ENCODE measurements at regions not wholly inside any gene's neighbourhood (a gene's known extent, or its start where the extent isn't known, plus 50 kb on each side); places are given as distances from the start of the nearest gene placed in this dataset.

DNA sequence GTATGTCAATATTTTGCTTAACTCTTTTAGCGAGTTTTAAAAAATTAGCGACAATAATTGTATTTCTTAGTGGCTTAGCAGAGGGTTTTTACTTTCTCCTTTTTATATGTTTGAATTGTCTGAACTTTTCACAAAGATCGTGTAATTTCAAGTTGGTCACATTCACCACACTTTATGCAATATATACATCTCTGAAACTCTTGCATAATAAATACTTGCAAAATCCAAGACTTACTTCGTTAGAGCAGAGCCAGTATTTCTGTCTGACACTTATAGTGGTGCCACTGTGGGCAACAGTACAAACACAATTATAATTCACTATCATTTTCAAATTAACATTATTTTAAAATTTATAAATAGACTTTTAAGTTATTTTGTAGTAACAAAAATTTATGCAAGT lies 62.0 kb downstream of the SUCNR1 start:
- DNase-seq (ENCODE audit: low read depth), result no peak

GRCh38 chr3:151940481-151940880 lies 67.0 kb downstream of the SUCNR1 start:
- no peak for DNase-seq (ENCODE audit: low read depth)

DNA sequence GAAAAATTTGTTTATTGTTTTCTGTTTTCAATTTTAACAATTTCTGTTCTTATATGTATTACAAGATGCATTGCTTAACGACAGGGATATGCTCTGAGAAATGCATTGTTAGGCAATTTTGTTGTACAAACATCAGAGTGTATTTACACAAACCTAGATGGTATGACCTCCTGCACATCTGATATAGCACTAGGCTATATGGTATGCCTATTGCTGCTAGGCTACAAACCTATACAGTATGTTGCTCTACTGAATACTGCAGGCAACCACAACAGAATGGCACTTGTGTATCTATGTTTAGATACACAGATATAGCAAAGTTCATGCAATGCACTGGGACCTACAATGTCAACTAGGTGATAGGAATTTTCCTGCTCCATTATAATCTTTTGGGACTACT lies 70.1 kb downstream of the SUCNR1 start:
- no peak for DNase-seq (ENCODE audit: low read depth)

DNA sequence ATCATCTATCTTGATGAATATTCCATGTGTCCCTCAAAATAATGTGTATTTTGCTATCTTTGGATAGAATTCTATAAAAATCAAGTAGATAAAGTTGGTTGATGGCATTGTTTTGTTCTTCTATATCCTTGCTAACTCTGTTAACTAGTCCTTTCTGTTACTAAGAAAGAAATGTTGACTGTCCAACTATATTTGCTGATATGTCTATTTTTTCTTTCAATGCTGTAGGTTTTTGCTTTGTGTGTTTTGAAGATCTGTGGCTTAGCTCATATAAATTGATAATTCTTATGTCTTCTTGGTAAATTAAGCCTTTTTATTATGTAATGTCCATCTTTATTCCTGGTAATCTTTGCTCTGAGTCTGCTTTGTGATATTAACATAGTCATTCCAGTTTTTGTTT lies 70.9 kb downstream of the SUCNR1 start:
- DNase-seq (ENCODE audit: low read depth), result no peak

- no peak for DNase-seq (ENCODE audit: low read depth)
Observed at GRCh38 chr3:151946606-151947005, 73.2 kb downstream of the SUCNR1 start.

DNA sequence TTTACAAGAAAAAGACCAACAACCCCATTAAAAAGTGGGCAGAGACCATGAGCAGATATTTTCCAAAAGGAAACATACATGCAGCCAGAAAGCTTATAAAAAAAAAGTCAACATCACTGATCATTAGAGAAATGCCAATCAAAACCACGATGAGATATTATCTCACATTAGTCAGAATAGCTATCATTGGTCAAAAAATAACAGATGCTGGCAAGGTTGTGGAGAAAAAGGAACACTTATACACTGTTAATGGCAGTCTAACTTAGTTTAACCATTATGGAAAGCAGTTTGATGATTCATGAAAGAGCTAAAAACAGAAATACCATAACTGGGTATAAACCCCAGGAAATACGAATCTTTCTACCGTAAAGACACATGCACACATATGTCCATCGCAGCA lies 76.3 kb downstream of the SUCNR1 start:
- DNase-seq (ENCODE audit: low read depth), result no peak

GRCh38 chr3:151955356-151955755 lies 81.9 kb downstream of the SUCNR1 start:
- DNase-seq (ENCODE audit: low read depth), result no peak

DNA sequence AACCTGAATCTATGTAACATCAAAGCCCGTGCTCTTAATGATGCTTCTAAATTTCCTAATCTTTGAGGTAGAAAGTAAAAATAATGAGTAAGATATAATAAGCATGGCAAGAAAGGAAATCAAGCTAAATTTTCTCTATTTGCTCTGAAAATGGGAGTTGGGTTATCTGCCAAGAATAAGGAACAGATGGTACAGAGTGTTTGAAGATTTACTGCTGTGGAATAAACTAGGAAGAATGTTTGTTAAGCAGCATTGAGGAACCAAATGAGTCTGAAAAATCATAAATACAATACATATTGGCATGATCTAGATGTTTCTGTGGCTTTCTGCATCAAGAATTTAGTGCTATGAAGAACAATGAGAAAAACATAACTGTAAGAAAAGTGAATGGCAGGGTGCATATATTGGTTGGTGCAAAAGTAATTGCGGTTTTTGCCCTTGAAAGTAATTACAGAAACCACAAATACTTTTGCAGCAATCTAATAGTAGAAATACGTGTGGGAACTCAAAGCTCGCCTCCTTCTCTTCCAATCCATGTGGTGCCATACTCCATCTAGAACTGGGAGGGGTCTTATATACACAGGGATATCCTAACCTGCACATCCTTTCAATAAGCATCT lies 87.6 kb downstream of the SUCNR1 start:
- DNase-seq (ENCODE audit: low read depth), result no peak

- no peak for DNase-seq (ENCODE audit: low read depth)
Observed at GRCh38 chr3:151962352-151962751, 88.9 kb downstream of the SUCNR1 start.

DNA sequence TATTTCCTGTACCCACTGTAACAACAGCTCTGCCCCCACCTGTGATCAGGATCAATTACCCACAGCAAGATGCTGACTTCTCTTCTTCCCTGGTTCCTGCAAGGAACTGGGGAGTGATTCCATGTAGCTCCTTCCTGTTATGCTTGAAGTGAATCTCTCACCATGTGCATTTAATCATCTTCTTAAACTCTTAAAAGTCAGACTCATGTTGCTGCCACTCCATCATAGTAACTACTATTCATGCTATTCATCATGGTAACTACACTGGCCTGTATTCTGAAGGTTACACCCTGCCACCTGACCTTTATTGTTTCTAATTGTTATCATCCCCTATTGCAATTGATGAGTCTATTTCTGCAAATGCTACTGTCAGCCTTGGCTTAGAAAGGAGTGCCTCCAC lies 89.5 kb downstream of the SUCNR1 start:
- no peak for DNase-seq (ENCODE audit: low read depth)

- DNase-seq (ENCODE audit: low read depth), result no peak
Observed at GRCh38 chr3:151964743-151965142, 91.3 kb downstream of the SUCNR1 start.

DNA sequence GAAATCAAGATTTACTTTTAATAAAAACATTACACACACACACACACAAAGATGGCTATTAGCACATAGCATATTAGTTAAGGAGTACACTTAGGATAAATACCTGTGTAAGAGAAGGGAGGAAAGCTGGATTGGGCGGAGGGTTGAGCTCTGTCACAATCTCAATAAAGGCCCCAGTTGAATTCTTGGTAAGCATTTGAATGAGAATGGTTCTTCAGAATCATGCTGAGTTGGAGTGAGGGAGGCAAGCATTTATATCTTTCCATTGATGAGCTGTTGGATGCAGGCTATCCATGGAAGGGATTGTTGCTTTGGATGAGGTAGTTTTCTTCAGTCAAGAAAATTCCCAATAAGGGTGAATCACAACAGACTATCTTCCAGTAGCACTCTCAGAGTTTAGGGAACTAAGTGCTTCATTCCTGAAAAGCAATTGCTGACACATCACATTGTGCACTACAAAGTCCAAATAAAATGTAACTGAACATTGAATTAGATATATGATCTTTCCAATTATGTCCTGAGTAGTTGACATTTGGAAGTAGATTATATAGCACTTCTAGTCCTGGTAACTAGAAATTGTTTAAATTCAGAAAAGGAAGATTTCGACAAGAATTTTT lies 95.7 kb downstream of the SUCNR1 start:
- no peak for DNase-seq (ENCODE audit: low read depth)

GRCh38 chr3:151971814-151972579 lies 98.6 kb downstream of the SUCNR1 start:
- no peak for DNase-seq (ENCODE audit: low read depth)

- peak; percentile 6 for DNase-seq (ENCODE audit: low read depth)
Observed at GRCh38 chr3:151974067-151974466, 100.6 kb downstream of the SUCNR1 start.

- DNase-seq (ENCODE audit: low read depth), result peak; percentile 100
Observed at GRCh38 chr3:151976211-151977050, 103.0 kb downstream of the SUCNR1 start.

DNA sequence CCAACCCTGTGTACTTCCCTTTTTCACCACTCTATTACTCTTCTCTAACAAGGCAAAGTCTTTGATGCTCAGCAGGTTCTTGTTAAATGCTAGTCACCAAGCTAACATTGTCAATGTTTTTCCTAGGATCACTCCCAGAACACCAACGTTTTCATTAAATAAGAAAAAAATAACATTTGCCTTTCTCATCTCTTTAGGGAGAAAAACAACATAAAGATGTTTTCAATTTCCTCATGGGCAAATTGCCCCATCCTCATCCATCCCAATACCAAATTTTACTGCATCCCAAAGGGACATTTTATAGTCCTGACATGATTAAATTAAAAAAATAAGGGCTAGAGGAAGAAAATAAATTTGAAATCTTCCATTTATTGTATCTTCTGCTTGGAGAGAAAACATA lies 106.5 kb downstream of the SUCNR1 start:
- no peak for DNase-seq (ENCODE audit: low read depth)

DNA sequence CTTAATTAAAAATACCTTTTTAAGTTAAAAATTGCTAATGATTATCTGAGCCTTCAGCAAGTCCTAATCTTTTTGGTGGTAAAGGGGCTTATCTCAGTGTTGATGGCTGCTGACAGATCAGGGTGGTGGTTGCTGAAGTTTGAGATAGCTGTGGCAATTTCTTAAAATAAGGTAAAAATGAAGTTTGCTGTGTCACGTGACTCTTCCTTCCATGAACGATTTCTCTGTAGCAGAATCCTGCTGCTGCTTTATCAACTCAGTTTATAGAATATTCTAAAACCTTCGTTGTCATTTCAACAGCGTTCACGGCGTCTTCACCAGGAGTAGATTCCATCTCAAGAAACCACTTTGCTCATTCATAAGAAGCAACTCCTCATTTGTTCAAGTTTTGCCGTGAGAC lies 110.1 kb downstream of the SUCNR1 start:
- no peak for DNase-seq (ENCODE audit: low read depth)

DNA sequence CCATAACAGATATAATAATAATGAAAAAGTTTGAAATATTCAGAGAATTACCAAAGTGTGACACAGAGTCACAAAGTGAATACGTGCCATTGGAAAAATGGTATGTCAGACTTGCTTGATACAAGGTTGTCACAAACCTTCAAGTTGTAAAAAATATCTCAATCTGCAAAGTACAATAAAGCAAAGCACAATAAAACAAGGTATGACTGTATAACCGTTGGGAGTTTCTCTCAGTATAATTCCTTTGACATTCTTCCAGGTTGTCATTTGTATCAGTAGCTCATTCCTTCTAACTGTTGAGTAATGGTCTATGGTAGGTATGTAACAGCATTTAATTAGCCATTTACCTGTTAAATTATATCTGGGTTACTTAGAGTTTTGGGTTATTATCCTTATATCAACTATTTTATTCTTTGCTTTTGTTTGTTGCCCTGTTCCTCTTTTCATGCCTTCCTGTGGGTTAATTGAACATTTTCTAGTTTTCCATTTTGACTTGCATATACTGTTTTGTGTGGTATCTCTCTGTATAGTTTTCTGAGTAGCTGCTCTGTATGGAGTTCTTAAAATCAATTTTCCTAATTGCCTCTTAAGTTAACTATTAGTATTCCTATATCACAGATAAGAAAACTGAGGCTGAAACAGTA lies 112.5 kb downstream of the SUCNR1 start:
- DNase-seq (ENCODE audit: low read depth), result no peak

DNA sequence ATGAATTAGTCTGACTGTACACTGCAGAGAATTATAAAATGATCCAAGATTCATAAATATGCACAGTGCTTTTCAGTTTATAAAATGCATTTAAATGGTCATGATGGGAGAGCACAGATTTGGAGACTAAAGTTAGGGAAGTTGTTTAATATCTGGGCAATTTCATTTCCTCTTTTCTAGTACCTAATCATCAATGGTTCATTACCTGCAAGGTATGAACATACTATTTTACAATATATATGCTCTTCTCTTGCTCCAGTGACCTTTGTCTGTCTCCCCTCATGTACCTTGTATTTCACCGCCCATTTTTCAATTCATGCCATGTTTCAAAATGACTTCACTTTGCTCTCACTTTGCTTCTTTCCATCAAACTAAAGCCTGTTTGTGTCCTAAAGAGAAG lies 114.5 kb downstream of the SUCNR1 start:
- DNase-seq (ENCODE audit: low read depth), result no peak

DNA sequence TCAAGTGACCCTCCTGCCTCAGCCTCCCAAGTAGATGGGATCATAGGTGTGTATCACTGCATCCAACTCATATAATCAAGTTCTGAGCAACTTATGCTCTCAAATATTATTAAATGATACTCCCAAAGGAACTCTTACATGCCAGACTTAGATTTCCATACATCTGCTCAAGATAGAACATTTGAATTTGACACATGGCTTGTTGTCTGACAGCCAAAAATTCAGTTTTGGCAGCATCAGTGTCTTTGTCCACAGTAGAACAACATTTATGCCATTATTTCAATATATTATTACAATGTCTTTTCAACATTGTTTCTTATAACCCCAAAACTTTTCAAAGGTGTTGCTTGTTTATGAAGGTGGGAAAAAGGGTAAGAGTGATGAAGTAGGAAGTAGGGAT lies 116.2 kb downstream of the SUCNR1 start:
- no peak for DNase-seq (ENCODE audit: low read depth)

DNA sequence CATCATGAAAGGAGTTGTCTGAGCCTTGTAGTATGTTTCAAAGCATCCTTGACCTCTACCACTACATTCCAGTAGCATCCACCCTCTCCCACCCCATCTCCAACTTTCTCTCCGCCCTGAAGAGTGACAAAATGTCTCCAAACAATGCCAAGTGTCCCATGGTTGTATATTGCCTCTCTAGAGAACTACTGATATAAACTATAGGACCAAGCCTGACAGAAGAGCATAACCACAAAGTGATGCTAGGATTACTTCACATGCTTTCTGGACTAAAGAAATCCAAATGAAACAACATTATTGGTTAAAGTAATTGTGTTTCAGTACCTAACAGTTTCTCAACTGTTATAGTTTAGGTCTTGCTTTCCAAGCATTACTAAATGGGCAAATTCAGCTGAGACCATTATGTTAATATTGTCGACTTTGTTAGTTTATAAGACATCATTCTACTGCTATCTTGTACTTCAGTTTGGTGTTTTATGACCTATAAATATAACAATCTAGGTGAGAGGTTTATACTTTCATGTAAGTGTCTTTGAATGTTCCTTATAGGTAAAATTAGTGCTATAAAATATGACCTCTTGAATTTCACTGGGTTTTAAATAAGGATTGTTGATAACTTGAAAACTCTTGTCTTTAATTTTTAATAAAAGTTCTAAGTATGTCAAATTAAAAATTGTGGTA lies 117.4 kb downstream of the SUCNR1 start:
- DNase-seq (ENCODE audit: low read depth), result no peak
